NCI-H146 treated with DMSO at 0.1 percent for 48 hours (cell line): ENCODE measurements at regions not wholly inside any gene's neighbourhood (a gene's known extent, or its start where the extent isn't known, plus 50 kb on each side); places are given as distances from the start of the nearest gene placed in this dataset.
A peak's percentile ranks its signal among the peaks of the same experiment; 100 is the strongest.

Experiments used
- DNase-seq: peaks from one replicate; lab custom pipeline; 2025; ENCODE audit not compliant: unreplicated experiment; lab: John Stamatoyannopoulos, UW

- no peak for DNase-seq
Measured at GRCh38 chr9:82295181-82295580, 306.6 kb downstream of the SPATA31D1 start.

- no peak for DNase-seq
Measured at GRCh38 chr9:82299870-82300269, 311.3 kb downstream of the SPATA31D1 start.

- DNase-seq = no peak
Measured at GRCh38 chr9:82302968-82303655, 314.5 kb downstream of the SPATA31D1 start.

GRCh38 chr9:82308836-82309235, 320.3 kb downstream of the SPATA31D1 start:
- DNase-seq = peak; percentile 77

GRCh38 chr9:82313697-82314096, 325.1 kb downstream of the SPATA31D1 start:
- no peak for DNase-seq

- DNase-seq = no peak
Measured at GRCh38 chr9:82320566-82320965, 332.0 kb downstream of the SPATA31D1 start.

- no peak for DNase-seq
Measured at GRCh38 chr9:82325907-82326306, 337.3 kb downstream of the SPATA31D1 start.

GRCh38 chr9:82327641-82328040, 339.1 kb downstream of the SPATA31D1 start:
- no peak for DNase-seq

GRCh38 chr9:82331079-82331478, 342.5 kb downstream of the SPATA31D1 start:
- no peak for DNase-seq

GRCh38 chr9:82332018-82332773, 343.6 kb downstream of the SPATA31D1 start:
- DNase-seq = peak; percentile 4

GRCh38 chr9:82332774-82333152, 344.2 kb downstream of the SPATA31D1 start:
- no peak for DNase-seq

GRCh38 chr9:82333671-82334070, 345.1 kb downstream of the SPATA31D1 start:
- DNase-seq = no peak

GRCh38 chr9:82334286-82334685, 345.7 kb downstream of the SPATA31D1 start:
- no peak for DNase-seq

GRCh38 chr9:82337351-82337750, 348.8 kb downstream of the SPATA31D1 start:
- DNase-seq = no peak

- no peak for DNase-seq
Measured at GRCh38 chr9:82342046-82342445, 353.5 kb downstream of the SPATA31D1 start.

GRCh38 chr9:82346040-82346439, 357.5 kb downstream of the SPATA31D1 start:
- no peak for DNase-seq

- DNase-seq = no peak
Measured at GRCh38 chr9:82353631-82354278, 365.2 kb downstream of the SPATA31D1 start.

GRCh38 chr9:82354279-82354659, 365.7 kb downstream of the SPATA31D1 start:
- no peak for DNase-seq

GRCh38 chr9:82356131-82356530, 367.6 kb downstream of the SPATA31D1 start:
- no peak for DNase-seq

- DNase-seq = no peak
Measured at GRCh38 chr9:82356871-82357270, 368.3 kb downstream of the SPATA31D1 start.

- peak; percentile 68 for DNase-seq
Measured at GRCh38 chr9:82363198-82363597, 374.6 kb downstream of the SPATA31D1 start.

GRCh38 chr9:82363682-82364081, 375.1 kb downstream of the SPATA31D1 start:
- DNase-seq = peak; percentile 56
